K562 (cell line): ENCODE measurements at regions not wholly inside any gene's neighbourhood (a gene's known extent, or its start where the extent isn't known, plus 50 kb on each side); places are given as distances from the start of the nearest gene placed in this dataset.

ENCODE experiments used
- ATAC-seq: fragments of 200-7000 bp; cut with Tn5 transposase; 3 replicates; pipeline ENCODE4 v1.9.1; 2020; ENCODE audit warnings: moderate library complexity
- BruUV-seq: library from RNA; stranded (reverse); fragments of 400-500 nt; replicated peaks from 2 replicates; lab custom pipeline; 2021; lab: Mats Ljungman, UMichigan
- CTCF ChIA-PET: fragments of 300-600 bp; formaldehyde crosslinking; extraction: SDS; loops from one replicate; lab custom pipeline; 2021; ENCODE audit warnings: low intra/inter-chr PET ratio; lab: Yijun Ruan, JAX
- POLR2A ChIA-PET: fragments of 300-600, 350-650 bp; sonication (Branson Sonifier 250); formaldehyde crosslinking; extraction: SDS; loops from one replicate; lab custom pipeline; 2021; ENCODE audit warnings: antibody characterized with exemption, inconsistent platforms; lab: Yijun Ruan, JAX
- DNase-seq, 4 experiments: peaks; one replicate each; pipeline versions ENCODE4 v3.0.0 to v3.0.0-alpha.2; 2011 to 2018; ENCODE audit warnings: low spot score in 3 of 4, mixed read lengths in 3 of 4; ENCODE audit errors: extremely low read depth in 1 of 4
- FAIRE-seq: peaks from 2 replicates; lab custom pipeline; 2011; peaks lifted over from hg19 to GRCh38; lab: Jason Lieb, UNC
- H2AFZ ChIP-seq: 2 replicates; pipeline ENCODE4 v1.6.0; 2011; ENCODE audit warnings: low read depth, low read length, control low read depth, inconsistent platforms
- H3K27ac ChIP-seq: fragments of 200-600 bp; 3 replicates; pipeline ENCODE4 v1.8.0; 2011; ENCODE audit warnings: low read depth, mild to moderate bottlenecking, control low read depth, inconsistent platforms, low read length, moderate library complexity, mixed read lengths; ENCODE audit errors: extremely low read depth
- H3K27me3 ChIP-seq, 2 experiments: fragments of 300-600 bp in 1 of 2; 2 replicates in 1 of 2; 3 replicates in 1 of 2; pipeline versions ENCODE4 v1.6.0 to v1.8.0; 2011; ENCODE audit warnings: inconsistent platforms in 2 of 2, low read length in 2 of 2, mild to moderate bottlenecking in 1 of 2, mixed read lengths in 1 of 2, moderate library complexity in 1 of 2; ENCODE audit not compliant: control insufficient read depth in 2 of 2, insufficient read depth in 2 of 2
- H3K36me3 ChIP-seq: fragments of 300-600 bp; 3 replicates; pipeline ENCODE4 v1.8.0; 2011; ENCODE audit warnings: mild to moderate bottlenecking, low read length, inconsistent platforms; ENCODE audit not compliant: control insufficient read depth, insufficient read depth
- H3K4me1 ChIP-seq, 2 experiments: fragments of 200-600 bp in 1 of 2; replicated peaks in 1 of 2; 2 replicates in 1 of 2; 3 replicates in 1 of 2; pipeline versions ENCODE4 v1.5.1 to v1.8.0; 2011; ENCODE audit warnings: inconsistent platforms in 2 of 2, low read length in 2 of 2, mild to moderate bottlenecking in 1 of 2, mixed read lengths in 1 of 2, moderate library complexity in 1 of 2; ENCODE audit not compliant: control insufficient read depth in 2 of 2, insufficient read depth in 2 of 2
- H3K4me2 ChIP-seq: 2 replicates; pipeline ENCODE4 v1.6.1; 2011; ENCODE audit warnings: low read length, control low read depth, inconsistent platforms, mixed read lengths; ENCODE audit not compliant: insufficient read depth
- H3K4me3 ChIP-seq: fragments of 200-600 bp; sonication (generic), shearing (Covaris generic); 2 replicates; pipeline ENCODE4 v1.5.1; 2016; ENCODE audit warnings: control low read depth, inconsistent platforms
- H3K79me2 ChIP-seq: fragments of 200-600 bp; 3 replicates; pipeline ENCODE4 v1.8.0; 2011; ENCODE audit warnings: low read length, inconsistent platforms; ENCODE audit not compliant: control insufficient read depth, insufficient read depth
- H3K9ac ChIP-seq, 2 experiments: 2 replicates each; pipeline versions ENCODE4 v1.6.0 to v1.6.1; 2011; ENCODE audit warnings: low read depth in 2 of 2, low read length in 2 of 2, control low read depth in 1 of 2, inconsistent platforms in 1 of 2, mild to moderate bottlenecking in 1 of 2, mixed read lengths in 1 of 2; ENCODE audit not compliant: insufficient read depth in 1 of 2
- H3K9me1 ChIP-seq: one replicate; pipeline ENCODE4 v1.6.0; 2011; ENCODE audit warnings: inconsistent platforms, mild to moderate bottlenecking, low read length, moderate library complexity; ENCODE audit not compliant: control insufficient read depth, insufficient read depth
- H3K9me3 ChIP-seq: replicated peaks from 2 replicates; pipeline ENCODE4 v1.5.1; 2011; ENCODE audit warnings: low read depth, low read length, inconsistent platforms; ENCODE audit not compliant: control insufficient read depth, insufficient read depth
- H4K20me1 ChIP-seq: replicated peaks from 2 replicates; pipeline ENCODE4 v1.6.1; 2011; ENCODE audit warnings: low read length, inconsistent platforms, mixed read lengths; ENCODE audit not compliant: control insufficient read depth, insufficient read depth
- CHD7 ChIP-seq: fragments of 200-600 bp; sonication (generic); IDR thresholded peaks from one replicate; pipeline ENCODE4 v1.6.1; 2012; ENCODE audit warnings: mild to moderate bottlenecking, low read depth, low read length, inconsistent platforms
- EZH2 ChIP-seq: IDR thresholded peaks from 2 replicates; pipeline ENCODE4 v1.6.1; 2012; ENCODE audit warnings: low read depth, mild to moderate bottlenecking, inconsistent platforms, low read length, borderline replicate concordance
- PBX2 ChIP-seq, 2 experiments: IDR thresholded peaks in 1 of 2; conservative IDR thresholded peaks in 1 of 2; 2 replicates each; pipeline ENCODE4 v1.6.1; 2016; ENCODE audit warnings: low read depth in 2 of 2, mild to moderate bottlenecking in 1 of 2, missing compliant biosample characterization in 1 of 2, missing genetic modification characterization in 1 of 2, moderate library complexity in 1 of 2
- SNIP1 ChIP-seq: fragments of 450-650 bp; IDR thresholded peaks from 2 replicates; pipeline ENCODE4 v1.7.1; 2017; ENCODE audit warnings: low read depth, mild to moderate bottlenecking
- ZNF384 ChIP-seq: IDR thresholded peaks from 2 replicates; pipeline ENCODE4 v1.6.1; 2012; ENCODE audit warnings: low read depth, low read length, improper control_type of control experiment
- WGBS: fragments of 100-300 bp; shearing (Covaris generic); methylation state at CpG from one replicate; pipeline ENCODE4 v1.1.6; 2016; ENCODE audit warnings: low coverage, mixed read lengths; ENCODE audit not compliant: insufficient coverage; ENCODE audit errors: missing lambda C conversion rate; 5-methylcytosine and 5-hydroxymethylcytosine counted together
- in situ Hi-C: fragments of 300-500 bp; cut with MboI; formaldehyde crosslinking; loops from 4 replicates; pipeline ENCODE4 v1.15.0; 2018; ENCODE audit warnings: inconsistent platforms, mixed read lengths
- intact Hi-C: fragments of 100-400 bp; cut with micrococcal nuclease; formaldehyde crosslinking; loops from 2 replicates; pipeline ENCODE4 v1.14.2; 2022

GRCh38 chr7:152512706-152513105 is 76.9 kb upstream of the KMT2C start:
- Histone ChIP-seq H3K9me1 (no peaks in the 10 kb centered on the region), H3K4me3 (no peak overlapping the region), H3K27ac (no peak overlapping the region), H3K4me2 (no peak overlapping the region), H3K9me3 (peaks cover 7% of the 10 kb centered on the region; the same call in 1 of the 2 replicates), H3K4me1 (peaks cover 0 to 11% of the 10 kb centered on the region in 2 experiments; a peak in 3 of 5 replicates), H2AFZ (no peak overlapping the region), H3K27me3 (peaks cover 15 to 31% of the 10 kb centered on the region in 2 experiments; a peak in 4 of 5 replicates), H3K36me3 (no peaks in the 10 kb centered on the region), H3K9ac (no peak overlapping the region), H4K20me1 (no peaks in the 10 kb centered on the region), H3K79me2 (no peaks in the 10 kb centered on the region)
- ATAC-seq (no peak), FAIRE-seq (no peak), DNase-seq (no peak)
- CTCF ChIA-PET, result no interaction called here
- 24% methylated on average over 5 of the region's 5 CpGs for WGBS
- intact Hi-C loops (no loop called here), in situ Hi-C loops (no loop called here)
- BruUV-seq, result no TSS peak
- TF ChIP-seq SNIP1 (no peak), CHD7 (no peak), EZH2 (no peak), PBX2 (CRISPR knock-in tag; IDR thresholded peaks at IDR 0.05; ENCODE audit: low read depth) (no peak), PBX2 (tag; conservative IDR thresholded peaks at IDR 0.05; ENCODE audit: low read depth) (0 out of 2 replicates have a peak, but pooled peaks have one; percentile 11), ZNF384 (peak; percentile 40; the same call in 1 of the 2 replicates)
- POLR2A ChIA-PET, result interaction anchor here (0.9 kb wide), 1 partner anchor 17 kb away, joined by 3 read pairs; no protein-coding TSS in a partner anchor
